GM23338 (cell line): ENCODE measurements at regions not wholly inside any gene's neighbourhood (a gene's known extent, or its start where the extent isn't known, plus 50 kb on each side); places are given as distances from the start of the nearest gene placed in this dataset.

Experiments
- ATAC-seq: fragments of 200-7000 bp; cut with Tn5 transposase; 3 replicates; pipeline ENCODE4 v1.9.1; 2020
- DNase-seq: peaks from one replicate; pipeline ENCODE4 v3.0.0-alpha.2; 2015; ENCODE audit warnings: low spot score
- H2AFZ ChIP-seq: fragments of 200-600 bp; sonication (generic); 2 replicates; pipeline ENCODE4 v1.8.0; 2016; ENCODE audit warnings: antibody characterized with exemption, mild to moderate bottlenecking, moderate library complexity
- H3F3A ChIP-seq: fragments of 200-600 bp; sonication (generic); replicated peaks from 2 replicates; pipeline ENCODE4 v1.8.0; 2017; ENCODE audit warnings: antibody characterized with exemption, mixed run types, low read depth
- H3K27ac ChIP-seq: fragments of 200-600 bp; sonication (generic); 2 replicates; pipeline ENCODE4 v1.6.1; 2016; ENCODE audit warnings: low read depth
- H3K27me3 ChIP-seq: fragments of 200-600 bp; sonication (generic); 2 replicates; pipeline ENCODE4 v1.8.0; 2016; ENCODE audit warnings: mild to moderate bottlenecking, mixed run types, moderate library complexity; ENCODE audit not compliant: insufficient read depth
- H3K36me3 ChIP-seq: fragments of 200-600 bp; sonication (generic); 2 replicates; pipeline ENCODE4 v1.8.0; 2016; ENCODE audit warnings: mild to moderate bottlenecking; ENCODE audit not compliant: insufficient read depth
- H3K4me1 ChIP-seq: fragments of 200-600 bp; sonication (generic); 2 replicates; pipeline ENCODE4 v1.8.0; 2016; ENCODE audit warnings: mild to moderate bottlenecking, moderate library complexity; ENCODE audit not compliant: insufficient read depth
- H3K4me2 ChIP-seq: fragments of 200-600 bp; sonication (generic); 2 replicates; pipeline ENCODE4 v1.7.1; 2017; ENCODE audit warnings: mixed run types
- H3K4me3 ChIP-seq: fragments of 200-600 bp; sonication (generic); 2 replicates; pipeline ENCODE4 v1.6.1; 2016; ENCODE audit warnings: mixed run types
- H3K79me2 ChIP-seq: fragments of 200-600 bp; sonication (generic); replicated peaks from 2 replicates; pipeline ENCODE4 v1.8.0; 2017; ENCODE audit warnings: mild to moderate bottlenecking; ENCODE audit not compliant: insufficient read depth
- H3K9me2 ChIP-seq: fragments of 200-600 bp; sonication (generic); 2 replicates; pipeline ENCODE4 v1.8.0; 2017; ENCODE audit not compliant: insufficient read depth
- H4K20me1 ChIP-seq: fragments of 200-600 bp; sonication (generic); replicated peaks from 2 replicates; pipeline ENCODE4 v1.8.0; 2017; ENCODE audit warnings: mild to moderate bottlenecking; ENCODE audit not compliant: insufficient read depth
- H3K27ac Mint-ChIP-seq: 2 replicates; pipeline ENCODE4 v1.8.0; 2020; ENCODE audit warnings: inconsistent platforms, mild to moderate bottlenecking, moderate library complexity, mixed read lengths
- H3K27me3 Mint-ChIP-seq: 3 replicates; pipeline ENCODE4 v1.8.0; 2022; ENCODE audit warnings: low read depth, mild to moderate bottlenecking, moderate library complexity, mixed read lengths, inconsistent platforms; ENCODE audit not compliant: insufficient read depth, poor library complexity
- H3K36me3 Mint-ChIP-seq: 3 replicates; pipeline ENCODE4 v1.8.0; 2021; ENCODE audit warnings: low read depth, mild to moderate bottlenecking, inconsistent platforms, moderate library complexity, mixed read lengths
- H3K4me1 Mint-ChIP-seq: 3 replicates; pipeline ENCODE4 v1.8.0; 2020; ENCODE audit warnings: mild to moderate bottlenecking, inconsistent platforms, mixed read lengths
- H3K4me3 Mint-ChIP-seq: 3 replicates; pipeline ENCODE4 v1.8.0; 2021; ENCODE audit warnings: moderate library complexity, mild to moderate bottlenecking, inconsistent platforms, mixed read lengths
- H3K9me3 Mint-ChIP-seq: 3 replicates; pipeline ENCODE4 v1.8.0; 2020; ENCODE audit warnings: moderate library complexity, mild to moderate bottlenecking, inconsistent platforms, mixed read lengths
- CREB1 ChIP-seq: fragments of 250-450 bp; sonication (Bioruptor Pico); IDR thresholded peaks from 2 replicates; pipeline ENCODE4 v1.5.0; 2020; ENCODE audit warnings: low read depth, mild to moderate bottlenecking, moderate library complexity
- CTCF ChIP-seq, 2 experiments: fragments of 200-600 bp in 1 of 2; sonication (generic) in 1 of 2; conservative IDR thresholded peaks; 2 replicates each; pipeline versions ENCODE4 v1.5.1 to v1.6.1; 2016 to 2017; ENCODE audit warnings: antibody characterized with exemption in 2 of 2, low read depth in 2 of 2, mild to moderate bottlenecking in 2 of 2, moderate library complexity in 1 of 2
- ETS1 ChIP-seq: IDR thresholded peaks from 2 replicates; pipeline ENCODE4 v1.6.1; 2016; ENCODE audit warnings: antibody characterized with exemption
- EZH2 ChIP-seq: fragments of 200-600 bp; sonication (generic); IDR thresholded peaks from one replicate; pipeline ENCODE4 v1.8.0; 2017; ENCODE audit warnings: antibody characterized with exemption, mild to moderate bottlenecking, low read depth; ENCODE audit not compliant: unreplicated experiment
- EZH2phosphoT487 ChIP-seq: fragments of 200-600 bp; sonication (generic); IDR thresholded peaks from one replicate; pipeline ENCODE4 v1.8.1; 2018; ENCODE audit warnings: antibody characterized with exemption; ENCODE audit not compliant: unreplicated experiment
- JUNB ChIP-seq: IDR thresholded peaks from one replicate; pipeline ENCODE4 v1.6.1; 2016; ENCODE audit warnings: antibody characterized with exemption; ENCODE audit not compliant: unreplicated experiment
- NANOG ChIP-seq: IDR thresholded peaks from 2 replicates; pipeline ENCODE4 v1.6.1; 2016; ENCODE audit warnings: antibody characterized with exemption, borderline replicate concordance
- POLR2AphosphoS5 ChIP-seq: IDR thresholded peaks from 2 replicates; pipeline ENCODE4 v1.6.1; 2016; ENCODE audit warnings: antibody characterized with exemption, low read depth
- STAT1 ChIP-seq: IDR thresholded peaks from one replicate; pipeline ENCODE4 v1.6.1; 2016; ENCODE audit warnings: antibody characterized with exemption; ENCODE audit not compliant: unreplicated experiment
- ZNF114 ChIP-seq: fragments of 250-450 bp; sonication (Bioruptor Pico); IDR thresholded peaks from 2 replicates; pipeline ENCODE4 v1.5.0; 2020; ENCODE audit warnings: mild to moderate bottlenecking, moderate library complexity
- ZNF331 ChIP-seq: fragments of 250-450 bp; sonication (Bioruptor Pico); IDR thresholded peaks from 2 replicates; pipeline ENCODE4 v1.5.0; 2020; ENCODE audit warnings: low read depth, mild to moderate bottlenecking, moderate library complexity
- TF ChIP-seq, protein P1 (sequence below): IDR thresholded peaks from one replicate; pipeline ENCODE4 v1.6.1; 2018; ENCODE audit warnings: antibody characterized with exemption; ENCODE audit not compliant: unreplicated experiment

DNA sequence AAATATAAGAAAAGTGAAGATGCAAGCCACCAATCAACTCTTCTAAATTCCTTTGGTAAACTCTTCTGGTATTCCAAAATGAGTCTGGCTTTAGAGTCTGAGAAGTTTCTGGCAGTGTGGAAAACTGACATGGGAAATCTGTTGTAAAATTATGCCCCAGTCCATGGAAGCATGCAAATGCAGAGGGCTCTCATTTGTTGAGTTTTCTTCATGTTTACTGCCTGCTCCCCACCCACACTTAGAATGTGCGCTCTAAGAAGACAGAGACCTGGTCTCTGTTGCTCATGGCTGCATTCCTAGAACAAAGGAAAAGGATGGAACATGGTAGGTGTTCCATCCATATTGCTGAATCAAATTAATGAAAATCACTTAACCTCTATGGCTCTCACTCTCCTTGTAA, 411.8 kb upstream of the PDZRN3 start:
- Histone ChIP-seq H3K4me2 (no peak overlapping the region), H3K27ac (no peak overlapping the region), H3K9me2 (peaks cover 4% of the 10 kb centered on the region; the same call in 1 of the 2 replicates), H3F3A (no peaks in the 10 kb centered on the region), H4K20me1 (no peaks in the 10 kb centered on the region), H2AFZ (no peak overlapping the region; the same call in 1 of the 2 replicates), H3K79me2 (no peaks in the 10 kb centered on the region), H3K4me3 (no peak overlapping the region), H3K4me1 (no peaks in the 10 kb centered on the region; the same call in 1 of the 2 replicates), H3K27me3 (no peaks in the 10 kb centered on the region), H3K36me3 (no peaks in the 10 kb centered on the region)
- DNase-seq (no peak), ATAC-seq (no peak)
- Mint-ChIP-seq H3K4me1 (peaks cover 4% of the 10 kb centered on the region; the same call in 2 of the 3 replicates), H3K4me3 (no peak overlapping the region), H3K27ac (no peak overlapping the region), H3K9me3 (no peaks in the 10 kb centered on the region), H3K36me3 (no peaks in the 10 kb centered on the region), H3K27me3 (no peaks in the 10 kb centered on the region)
- no peak for TF ChIP-seq ETS1
- TF ChIP-seq JUNB = no peak
- no peak for TF ChIP-seq ZNF114
- TF ChIP-seq NANOG = no peak
- TF ChIP-seq EZH2phosphoT487 = no peak
- no peak for TF ChIP-seq CTCF (conservative IDR thresholded peaks at IDR 0.05; ENCODE audit: low read depth in 2 of 2)
- no peak for TF ChIP-seq STAT1
- no peak for TF ChIP-seq ZNF331 (CRISPR knock-in tag)

DNA sequence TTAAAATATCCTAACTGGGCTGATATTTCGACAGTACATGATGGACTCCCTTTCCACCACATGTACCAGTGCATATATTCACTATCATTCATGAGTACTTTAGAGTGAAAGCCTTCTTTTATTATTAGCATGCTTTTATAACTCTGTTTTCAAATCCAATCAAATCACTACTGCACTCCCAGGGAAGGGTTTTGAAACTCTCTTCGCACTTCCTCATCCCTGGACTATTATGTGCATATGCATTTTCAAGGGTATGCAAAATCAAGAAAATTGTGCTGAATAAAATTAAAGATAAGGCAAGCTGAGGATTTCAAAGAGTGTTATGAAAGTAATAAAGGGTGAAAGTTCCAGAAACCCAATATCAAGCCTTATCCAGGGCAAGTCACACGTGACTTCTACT, 411.4 kb upstream of the PDZRN3 start:
- Histone ChIP-seq H3K27me3 (no peaks in the 10 kb centered on the region), H3K27ac (no peak overlapping the region), H3K9me2 (peaks cover 4% of the 10 kb centered on the region; the same call in 1 of the 2 replicates), H3K79me2 (no peaks in the 10 kb centered on the region), H3F3A (no peaks in the 10 kb centered on the region), H2AFZ (no peak overlapping the region; the same call in 1 of the 2 replicates), H3K4me1 (no peaks in the 10 kb centered on the region; the same call in 1 of the 2 replicates), H4K20me1 (no peaks in the 10 kb centered on the region), H3K4me3 (no peak overlapping the region), H3K36me3 (no peaks in the 10 kb centered on the region), H3K4me2 (no peak overlapping the region)
- no peak overlapping the region for H3K27ac Mint-ChIP-seq
- no peak overlapping the region for H3K4me3 Mint-ChIP-seq
- no peaks in the 10 kb centered on the region for H3K36me3 Mint-ChIP-seq
- H3K27me3 Mint-ChIP-seq = no peaks in the 10 kb centered on the region
- H3K4me1 Mint-ChIP-seq = peaks cover 4% of the 10 kb centered on the region; the same call in 2 of the 3 replicates
- no peak for DNase-seq
- ATAC-seq = no peak
- H3K9me3 Mint-ChIP-seq = no peaks in the 10 kb centered on the region
- no peak for TF ChIP-seq CTCF (conservative IDR thresholded peaks at IDR 0.05; ENCODE audit: low read depth in 2 of 2)
- TF ChIP-seq EZH2 = no peak
- no peak for TF ChIP-seq ZNF114
- no peak for TF ChIP-seq EZH2phosphoT487
- TF ChIP-seq NANOG = no peak
- TF ChIP-seq ETS1 = no peak
- TF ChIP-seq ZNF331 (CRISPR knock-in tag) = no peak
- TF ChIP-seq, protein P1, sequence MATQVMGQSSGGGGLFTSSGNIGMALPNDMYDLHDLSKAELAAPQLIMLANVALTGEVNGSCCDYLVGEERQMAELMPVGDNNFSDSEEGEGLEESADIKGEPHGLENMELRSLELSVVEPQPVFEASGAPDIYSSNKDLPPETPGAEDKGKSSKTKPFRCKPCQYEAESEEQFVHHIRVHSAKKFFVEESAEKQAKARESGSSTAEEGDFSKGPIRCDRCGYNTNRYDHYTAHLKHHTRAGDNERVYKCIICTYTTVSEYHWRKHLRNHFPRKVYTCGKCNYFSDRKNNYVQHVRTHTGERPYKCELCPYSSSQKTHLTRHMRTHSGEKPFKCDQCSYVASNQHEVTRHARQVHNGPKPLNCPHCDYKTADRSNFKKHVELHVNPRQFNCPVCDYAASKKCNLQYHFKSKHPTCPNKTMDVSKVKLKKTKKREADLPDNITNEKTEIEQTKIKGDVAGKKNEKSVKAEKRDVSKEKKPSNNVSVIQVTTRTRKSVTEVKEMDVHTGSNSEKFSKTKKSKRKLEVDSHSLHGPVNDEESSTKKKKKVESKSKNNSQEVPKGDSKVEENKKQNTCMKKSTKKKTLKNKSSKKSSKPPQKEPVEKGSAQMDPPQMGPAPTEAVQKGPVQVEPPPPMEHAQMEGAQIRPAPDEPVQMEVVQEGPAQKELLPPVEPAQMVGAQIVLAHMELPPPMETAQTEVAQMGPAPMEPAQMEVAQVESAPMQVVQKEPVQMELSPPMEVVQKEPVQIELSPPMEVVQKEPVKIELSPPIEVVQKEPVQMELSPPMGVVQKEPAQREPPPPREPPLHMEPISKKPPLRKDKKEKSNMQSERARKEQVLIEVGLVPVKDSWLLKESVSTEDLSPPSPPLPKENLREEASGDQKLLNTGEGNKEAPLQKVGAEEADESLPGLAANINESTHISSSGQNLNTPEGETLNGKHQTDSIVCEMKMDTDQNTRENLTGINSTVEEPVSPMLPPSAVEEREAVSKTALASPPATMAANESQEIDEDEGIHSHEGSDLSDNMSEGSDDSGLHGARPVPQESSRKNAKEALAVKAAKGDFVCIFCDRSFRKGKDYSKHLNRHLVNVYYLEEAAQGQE = no peak
- TF ChIP-seq CREB1 (CRISPR knock-in tag) = no peak
- no peak for TF ChIP-seq POLR2AphosphoS5
- no peak for TF ChIP-seq JUNB
